Activated CD4-positive, alpha-beta T cell treated with anti-CD3 and anti-CD28 coated beads, Interleukin-10, Interleukin-2, amounts not matched to agents 100 ng/mL and 50 ng/mL, durations not matched to agents 16 hours and 8 hours (primary cell): ENCODE measurements at regions not wholly inside any gene's neighbourhood (a gene's known extent, or its start where the extent isn't known, plus 50 kb on each side); places are given as distances from the start of the nearest gene placed in this dataset.
"Not testable (repeated sequence)": the region's sequence is repeated elsewhere in the genome, so short reads cannot be mapped to it uniquely, and the experiment has no call there.

Experiments
- DNase-seq: peaks from one replicate; pipeline ENCODE4 v3.0.0-alpha.2; 2020

DNA sequence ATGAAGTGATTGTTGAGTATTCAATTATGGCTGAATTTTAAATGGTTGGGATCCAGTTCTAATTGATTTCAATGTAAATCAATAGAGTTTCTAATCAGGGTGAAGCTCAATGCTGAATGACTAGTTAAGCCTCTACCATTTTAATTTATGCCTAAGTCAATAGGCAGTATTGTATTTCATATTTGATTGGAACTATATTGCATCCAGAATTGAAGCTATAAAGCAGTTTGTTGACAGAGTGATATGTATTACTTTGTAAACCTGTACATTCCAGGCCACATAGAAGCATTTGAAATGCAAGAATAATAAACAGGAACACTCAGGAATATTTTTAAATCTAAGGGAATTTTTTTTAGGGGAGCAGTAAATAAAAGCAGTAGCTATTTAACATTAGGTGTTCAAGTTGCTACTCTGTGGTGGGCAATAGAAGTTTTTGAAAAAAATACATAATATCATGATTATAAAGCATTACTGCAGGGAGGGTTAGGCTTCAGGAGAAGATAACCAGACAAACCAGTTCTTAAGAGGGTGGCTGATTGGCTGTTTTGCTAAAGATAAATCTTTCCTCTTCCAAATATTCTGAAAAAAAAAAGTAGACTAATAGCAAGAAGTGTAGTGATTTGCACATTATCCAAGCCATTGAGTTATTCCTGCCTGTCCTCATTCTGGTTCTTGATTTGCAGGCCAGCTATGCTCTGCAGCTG is 492.0 kb upstream of the MEF2C start:
- no peak for DNase-seq

DNA sequence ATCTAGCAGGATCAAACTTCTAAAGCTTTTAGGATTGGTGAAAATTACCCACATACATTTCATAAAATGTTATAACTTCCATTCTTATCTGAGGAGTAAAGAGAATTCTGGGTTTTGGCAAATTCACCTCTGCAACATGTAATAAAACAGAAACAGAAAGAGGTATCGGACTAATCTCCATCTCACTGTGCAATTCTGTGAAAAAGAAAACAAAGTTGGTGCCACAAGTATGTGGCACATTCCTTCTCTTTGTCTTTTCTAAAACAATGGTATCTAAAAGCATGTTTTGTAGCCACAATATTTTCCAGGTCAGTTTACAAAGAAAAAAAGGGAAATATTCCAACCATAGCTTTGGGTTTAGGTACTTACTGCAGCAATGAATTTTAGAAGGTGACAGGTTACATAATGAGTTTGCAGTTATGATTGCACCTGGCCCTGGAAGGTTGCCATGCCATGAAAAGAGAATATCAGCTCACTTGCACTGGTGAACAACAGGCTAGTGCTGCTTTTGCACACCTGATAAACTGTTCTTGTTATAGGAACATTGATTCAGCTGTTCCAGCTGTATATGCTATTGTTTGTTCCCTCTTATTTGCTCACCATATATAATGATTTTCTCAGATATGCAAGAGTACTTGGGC is 491.3 kb upstream of the MEF2C start:
- no peak for DNase-seq

DNA sequence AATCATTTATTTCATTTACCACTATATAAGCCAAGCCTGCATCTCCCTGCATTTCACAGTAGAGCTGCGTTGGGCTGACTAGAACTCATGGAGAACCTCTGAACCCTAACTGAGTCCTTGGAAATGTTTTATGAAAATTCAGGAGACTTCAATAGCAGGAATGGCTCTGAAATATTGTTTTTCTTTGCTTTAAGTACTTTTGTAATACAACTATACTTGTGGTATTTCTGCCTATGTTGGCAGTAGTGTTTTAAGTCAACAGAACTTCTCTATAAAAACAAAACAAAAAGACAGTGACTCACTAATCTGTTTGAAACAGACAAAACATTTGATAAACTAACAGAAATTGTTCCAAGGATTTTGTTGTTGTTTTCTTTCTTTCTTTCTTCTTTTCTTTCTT is 489.2 kb upstream of the MEF2C start:
- DNase-seq, result no peak

DNA sequence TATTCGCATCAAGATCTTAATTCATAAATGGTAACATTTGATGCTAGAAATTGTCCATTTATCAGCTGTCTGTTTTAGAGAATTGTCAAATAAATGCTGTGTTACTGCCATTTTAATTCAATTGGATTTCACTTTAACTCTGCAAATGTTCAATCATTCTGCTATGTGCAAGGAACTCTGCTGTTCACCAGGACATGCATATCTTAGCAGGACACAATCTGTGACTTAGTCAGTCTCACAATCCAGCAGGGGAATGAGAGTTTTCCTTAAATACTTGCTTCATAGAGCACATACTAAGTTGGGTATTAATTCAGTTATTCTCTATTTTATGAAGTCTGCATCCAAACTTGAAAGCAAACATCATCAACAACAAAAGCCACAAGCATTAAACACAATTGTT is 488.7 kb upstream of the MEF2C start:
- DNase-seq, result no peak

DNA sequence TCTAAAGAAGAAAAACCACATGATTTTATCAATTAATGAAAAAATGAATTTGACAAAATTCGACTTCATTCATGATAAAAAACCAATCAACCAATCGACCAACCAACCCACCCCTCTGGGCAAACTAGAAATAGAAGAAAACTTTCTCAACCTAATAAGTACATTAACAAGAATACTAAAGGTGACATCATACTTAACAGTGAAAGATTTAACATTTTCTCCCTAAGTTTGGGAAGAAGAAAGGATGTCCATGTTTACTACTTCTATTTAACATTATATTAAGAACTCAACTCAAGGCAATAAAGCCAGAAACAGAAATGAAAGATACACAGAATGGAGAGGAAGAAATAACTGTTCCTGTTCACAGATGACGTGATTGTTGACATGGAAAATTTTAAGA is 476.1 kb upstream of the MEF2C start:
- DNase-seq, result no peak

DNA sequence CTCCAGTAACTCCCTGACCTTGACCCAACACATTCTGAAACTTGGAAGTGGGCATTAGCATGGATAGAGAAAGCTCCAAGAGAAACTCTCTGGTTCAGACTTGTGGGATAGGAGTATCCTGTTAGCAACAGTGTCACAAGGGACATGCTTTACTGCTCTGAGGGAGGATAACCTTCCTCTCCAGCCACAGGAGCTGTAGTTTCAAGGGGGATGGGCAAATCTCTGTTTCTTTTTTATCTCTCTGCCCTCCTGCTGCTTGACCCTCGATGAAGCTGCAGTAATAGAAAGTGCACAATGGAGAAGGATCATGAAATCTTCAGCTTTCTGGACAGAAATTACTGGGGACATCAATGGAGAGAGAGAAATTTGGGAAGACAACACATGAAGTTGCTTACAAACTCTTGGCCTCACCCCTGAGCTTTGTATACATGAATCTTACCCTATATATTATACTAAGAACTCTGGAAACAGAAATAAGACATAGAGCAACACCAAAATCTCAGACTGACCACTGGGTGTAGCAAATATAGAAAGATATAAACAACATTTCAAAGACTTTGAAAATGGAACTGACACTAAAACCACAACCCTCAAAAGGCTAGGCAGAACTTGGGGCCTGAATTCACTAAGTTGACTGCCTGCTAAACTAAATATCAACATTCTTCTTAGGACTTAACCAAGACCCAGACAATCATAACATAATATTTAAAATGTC is 471.0 kb upstream of the MEF2C start:
- no peak for DNase-seq

DNA sequence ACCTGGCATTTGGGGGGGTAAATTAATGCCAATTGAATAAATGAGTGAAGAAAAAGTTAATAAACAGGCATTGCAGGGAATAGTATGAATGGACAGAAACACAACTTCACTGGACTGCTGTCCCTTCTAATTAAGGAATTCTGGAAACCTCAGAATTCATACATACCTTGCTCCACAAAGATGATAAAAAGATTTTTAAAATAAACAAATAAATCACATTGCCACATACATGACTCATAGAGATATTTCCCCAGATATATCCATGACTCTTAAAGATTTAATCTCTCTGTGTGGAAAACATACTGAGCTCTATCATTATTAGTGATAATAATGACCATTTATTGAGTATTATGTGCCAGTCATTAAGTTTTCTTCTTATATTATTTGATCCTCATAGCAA is 469.0 kb upstream of the MEF2C start:
- no peak for DNase-seq

DNA sequence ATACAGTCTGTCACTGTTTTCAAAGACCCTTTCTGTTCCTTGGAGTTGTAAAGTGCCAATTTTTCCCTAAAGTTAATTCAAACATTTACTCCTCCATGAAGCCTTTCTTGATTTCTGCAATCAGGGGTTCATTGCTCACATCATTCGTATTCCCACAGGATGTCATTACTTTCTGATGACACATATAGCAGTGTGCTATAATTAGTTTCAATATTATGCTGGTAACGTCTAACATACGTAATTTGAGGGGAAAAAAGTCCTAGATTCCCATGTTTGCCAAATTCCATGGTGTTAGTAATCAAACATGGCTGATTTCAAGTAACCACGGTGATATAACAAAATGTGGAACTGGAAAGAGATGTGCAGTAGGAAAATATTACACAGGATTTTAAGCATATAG is 468.2 kb upstream of the MEF2C start:
- DNase-seq, result no peak

DNA sequence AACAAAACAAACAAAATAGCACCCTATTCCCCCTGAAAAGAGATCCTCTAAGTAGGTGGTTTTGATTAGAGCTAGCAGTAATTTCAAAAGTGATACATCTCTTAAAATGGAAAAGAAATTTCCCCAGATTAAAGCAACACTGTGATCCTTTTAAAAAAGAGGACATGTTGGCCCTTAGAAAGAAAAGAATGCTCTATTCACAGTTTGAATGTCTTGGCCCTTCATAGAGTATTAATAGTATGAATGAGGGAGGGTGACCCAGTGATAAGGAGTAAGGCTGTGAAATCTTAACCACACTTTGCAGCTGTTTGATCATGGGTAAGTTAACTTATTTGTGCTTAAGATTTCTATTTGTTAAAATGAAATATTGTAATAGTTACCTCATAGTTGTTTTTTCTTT is 467.7 kb upstream of the MEF2C start:
- DNase-seq, result no peak

DNA sequence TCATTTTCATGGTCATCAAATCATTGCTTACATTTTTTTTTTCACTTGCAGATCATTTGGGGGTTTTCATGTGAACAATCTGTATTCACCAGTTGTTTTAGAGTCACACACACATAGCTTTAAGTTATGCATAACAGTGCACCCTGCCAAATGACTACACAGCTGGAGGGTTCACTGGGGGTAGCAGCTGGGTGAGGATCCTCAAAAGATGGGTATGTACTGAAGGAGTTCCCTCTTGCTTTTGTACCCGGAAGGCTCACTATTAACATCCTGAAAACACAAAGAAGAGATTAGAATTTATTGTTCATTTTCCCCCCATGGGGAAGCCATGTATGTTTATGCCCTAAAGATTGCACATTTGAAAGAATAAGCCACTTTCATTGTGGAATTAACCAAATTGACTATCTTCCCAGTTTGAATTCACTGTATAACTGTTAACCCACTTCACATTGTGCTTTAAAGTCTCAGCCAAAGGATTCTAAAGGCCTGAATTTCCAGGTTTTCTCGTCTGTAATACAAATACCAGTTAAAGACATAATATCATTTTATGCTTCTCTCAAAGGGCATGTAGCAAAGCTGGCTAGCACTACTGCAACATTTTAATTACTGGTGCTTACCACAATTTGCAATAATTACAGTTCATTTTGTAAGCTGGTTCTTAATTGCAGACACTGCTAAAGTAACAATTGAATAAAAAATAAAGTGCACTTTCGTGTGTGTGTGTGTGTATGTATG is 466.4 kb upstream of the MEF2C start:
- no peak for DNase-seq

DNA sequence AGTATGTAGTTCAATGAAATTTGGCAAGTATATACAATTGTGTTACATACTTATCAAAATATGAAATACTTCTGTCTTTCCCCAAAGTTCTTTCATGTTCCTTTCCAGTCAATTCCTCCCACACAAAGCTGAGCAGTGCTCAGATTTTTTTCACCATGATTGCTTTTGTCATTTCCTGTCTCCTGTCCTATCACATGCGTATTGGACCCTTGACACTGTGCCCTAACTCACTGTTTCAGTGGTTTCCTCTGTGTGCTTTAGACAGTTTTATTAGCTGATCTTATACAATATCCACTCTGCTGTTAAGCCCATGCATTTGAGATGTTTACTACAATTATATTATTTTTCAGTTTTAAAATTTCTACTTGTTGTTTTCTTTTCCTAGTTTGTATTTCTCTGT is 463.6 kb upstream of the MEF2C start:
- no peak for DNase-seq

DNA sequence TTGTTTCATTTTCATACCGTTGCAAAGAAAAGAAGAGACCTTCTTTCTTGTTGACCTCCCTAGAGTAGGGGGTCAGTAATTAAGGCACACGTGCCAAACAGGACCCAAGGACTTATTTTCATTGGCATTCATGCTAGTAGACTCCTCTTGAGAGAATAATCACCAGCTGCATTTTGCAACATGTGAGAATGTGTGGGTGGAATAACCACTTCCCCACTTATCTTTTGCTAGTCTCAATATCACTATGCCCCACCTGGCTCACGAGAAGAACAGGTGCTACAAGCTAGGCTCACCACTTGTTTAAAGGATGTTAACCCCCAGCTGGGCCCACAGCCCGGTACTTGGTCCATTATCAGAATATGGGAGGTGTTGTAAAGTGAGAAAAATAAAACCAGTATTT is 460.7 kb upstream of the MEF2C start:
- peak; percentile 41 for DNase-seq

DNA sequence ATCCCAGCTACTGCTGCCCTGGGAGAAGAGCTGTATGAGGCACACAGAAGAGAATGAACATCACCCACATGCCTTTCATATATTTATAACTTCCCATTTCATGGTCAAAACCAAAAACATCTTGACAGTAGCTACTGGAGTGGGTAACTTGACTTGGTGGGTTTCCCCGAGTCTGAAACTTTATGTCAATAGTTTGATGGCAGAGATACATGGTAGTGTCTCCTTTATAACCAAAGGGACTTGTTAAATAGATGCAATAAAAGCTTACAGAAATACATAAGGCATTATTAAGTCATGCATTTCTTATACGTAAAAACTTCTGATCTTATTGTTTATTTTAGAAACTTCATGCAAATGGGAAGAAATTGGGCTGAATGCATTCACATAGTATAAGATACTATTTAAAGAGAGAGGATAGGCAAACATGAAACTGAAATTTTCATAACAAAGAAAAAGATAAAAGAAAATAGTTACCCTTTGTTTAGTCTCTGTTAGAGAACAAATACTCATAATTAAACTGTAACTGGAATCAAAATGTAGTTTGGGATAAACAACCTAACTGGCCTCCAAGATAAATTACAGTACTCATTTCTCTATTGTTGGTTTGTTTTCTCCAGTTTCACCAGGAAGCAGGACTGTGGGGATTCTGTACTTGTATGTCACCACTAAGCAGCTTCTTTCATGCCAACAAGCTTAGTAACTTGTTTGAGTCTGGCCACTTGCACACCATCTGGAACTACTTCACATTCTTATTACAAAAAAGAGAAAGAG is 459.3 kb upstream of the MEF2C start:
- DNase-seq, result no peak

DNA sequence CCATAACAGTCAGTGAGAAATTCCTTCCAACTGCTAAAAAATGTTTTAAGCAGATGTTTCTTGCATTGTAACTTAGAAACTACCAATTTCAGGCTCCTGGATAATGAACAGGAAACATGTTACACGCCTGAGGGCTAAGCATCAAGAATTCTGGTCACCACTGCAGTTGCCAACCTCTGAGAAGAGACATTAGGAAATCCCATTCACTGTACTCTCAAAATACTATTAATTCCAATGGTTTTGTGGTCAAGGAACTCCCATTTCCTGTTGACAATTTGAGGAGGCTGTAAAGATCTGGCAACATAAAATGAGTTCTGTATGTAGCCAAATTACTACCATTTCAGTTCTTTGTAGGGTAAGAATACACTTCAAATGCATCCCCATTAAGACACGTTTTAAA is 456.0 kb upstream of the MEF2C start:
- no peak for DNase-seq

DNA sequence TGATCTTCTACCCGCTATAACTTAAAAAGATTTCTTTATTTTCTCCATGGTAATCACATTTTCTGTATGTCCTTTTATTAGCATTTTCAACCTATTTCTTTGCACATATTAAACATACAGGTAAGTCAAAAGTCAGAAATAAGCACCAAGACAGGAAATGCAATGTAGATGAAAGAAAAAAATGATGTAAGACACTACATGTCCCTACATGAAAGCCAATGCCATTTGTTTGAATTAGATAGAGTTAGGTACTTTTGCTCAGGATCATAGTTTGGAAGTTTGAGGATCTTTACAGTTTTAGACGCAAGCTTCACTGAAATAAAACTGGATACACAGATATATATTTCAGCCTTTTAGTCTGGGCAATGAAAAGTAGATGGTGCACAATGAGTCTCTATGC is 453.1 kb upstream of the MEF2C start:
- DNase-seq, result no peak

DNA sequence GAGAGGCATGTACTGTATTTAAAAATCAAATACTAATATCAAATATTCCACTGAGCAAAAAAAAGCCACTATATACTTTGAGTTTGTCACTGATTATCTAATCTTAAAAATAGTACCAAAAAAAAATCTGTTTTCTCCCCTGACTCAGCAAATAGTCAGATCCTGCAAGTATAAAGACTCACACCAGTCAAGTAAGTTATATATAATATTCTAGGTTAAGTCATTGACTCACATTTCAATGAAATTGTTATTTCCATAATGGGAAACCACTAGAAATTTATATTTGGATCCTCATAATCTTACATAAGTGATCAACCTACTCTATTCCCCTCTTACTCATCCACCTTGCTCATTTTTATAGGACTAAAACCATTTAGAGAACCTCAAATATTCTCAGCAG is 447.2 kb upstream of the MEF2C start:
- no peak for DNase-seq

DNA sequence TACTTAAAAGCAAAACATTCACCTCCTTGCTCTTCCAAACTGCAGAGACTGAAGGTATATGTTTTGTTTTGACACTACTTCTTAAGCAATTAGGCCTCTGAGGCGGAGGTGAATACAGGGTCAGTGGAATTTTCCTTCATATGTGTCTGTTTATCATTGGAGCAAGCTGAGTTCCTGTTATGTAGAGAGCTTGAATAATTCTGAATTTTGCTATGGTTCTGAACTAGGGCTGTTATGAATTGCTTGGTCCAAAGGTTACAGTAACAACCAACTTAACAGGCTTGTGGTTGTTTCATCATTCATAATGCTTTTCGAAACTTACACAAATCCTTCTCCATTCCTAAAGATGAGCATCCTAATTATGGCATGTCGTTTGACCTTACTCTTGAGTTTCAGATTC is 444.6 kb upstream of the MEF2C start:
- DNase-seq, result no peak

DNA sequence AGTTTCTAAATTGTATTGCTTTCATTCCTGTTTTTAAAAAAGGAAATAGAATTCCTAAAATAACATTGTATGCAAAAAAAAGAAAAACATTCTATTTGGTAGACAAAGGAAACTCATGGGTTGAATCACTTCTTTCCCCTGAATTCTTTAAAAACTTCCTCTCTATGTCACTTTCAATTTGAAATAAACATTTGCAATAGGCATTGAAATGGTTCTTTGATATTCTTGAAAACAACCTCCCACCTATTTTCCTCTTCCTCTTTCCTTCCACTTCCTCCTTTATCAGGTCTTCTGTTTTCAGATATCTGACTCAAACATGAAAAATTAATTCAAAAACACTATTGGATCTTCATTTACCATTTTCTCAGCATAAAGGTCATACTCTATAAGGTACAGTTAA is 442.0 kb upstream of the MEF2C start:
- DNase-seq, result no peak

DNA sequence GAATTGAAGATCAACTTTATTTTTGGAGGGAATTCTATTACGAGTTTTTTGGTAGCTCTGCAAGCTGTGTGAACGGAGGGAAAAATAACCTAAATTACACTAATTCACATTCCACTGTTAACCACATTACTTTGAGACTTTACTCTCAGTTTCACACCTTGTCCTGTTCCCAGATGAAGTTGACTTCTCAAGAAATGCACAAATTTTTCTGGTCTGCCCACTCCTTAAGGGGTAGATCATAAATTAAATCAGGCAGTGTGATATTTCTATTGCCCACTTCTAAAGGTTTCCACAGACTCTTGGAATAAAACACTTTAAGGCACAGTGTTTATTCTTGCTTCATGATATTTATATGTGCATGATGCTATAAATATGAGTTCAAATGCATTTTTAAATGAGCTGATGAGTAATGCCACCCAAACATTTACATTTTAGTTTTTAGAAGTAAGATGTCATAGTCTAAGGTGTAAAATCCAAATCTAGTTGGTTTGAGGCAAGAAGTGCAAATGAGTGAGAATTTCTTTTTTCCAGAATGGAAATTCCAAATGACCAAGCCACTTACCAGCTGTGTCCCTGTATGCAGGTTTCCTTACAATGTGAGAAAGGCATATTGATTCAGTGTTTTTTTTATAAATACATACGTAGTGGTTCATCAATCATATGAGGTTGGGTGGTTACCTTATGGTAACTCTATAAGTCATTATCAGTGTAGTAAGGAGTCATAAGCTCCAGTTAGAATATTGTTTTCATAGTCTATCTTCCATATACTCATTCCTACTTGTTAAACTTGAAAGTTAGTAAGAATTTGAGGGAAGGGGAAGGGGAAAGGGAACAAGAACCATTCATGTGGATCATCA is 437.7 kb upstream of the MEF2C start:
- DNase-seq, result no peak

DNA sequence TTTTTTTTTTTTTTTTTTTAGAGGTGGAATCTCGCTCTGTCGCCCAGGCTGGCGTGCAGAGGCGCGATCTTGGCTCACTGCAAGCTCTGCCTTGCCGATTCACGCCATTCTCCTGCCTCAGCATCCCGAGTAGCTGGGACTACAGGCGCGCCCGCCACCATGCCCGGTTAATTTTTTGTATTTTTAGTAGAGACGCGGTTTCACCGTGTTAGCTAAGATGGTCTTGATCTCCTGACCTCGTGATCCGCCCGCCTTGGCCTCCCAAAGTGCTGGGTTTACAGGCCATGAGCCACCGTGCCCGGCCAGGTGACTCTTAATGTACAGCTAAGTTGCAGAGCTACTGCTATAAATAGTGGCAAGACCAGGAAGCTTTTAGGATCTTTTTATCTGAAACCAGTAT is 434.9 kb upstream of the MEF2C start:
- DNase-seq, result not testable (repeated sequence)

DNA sequence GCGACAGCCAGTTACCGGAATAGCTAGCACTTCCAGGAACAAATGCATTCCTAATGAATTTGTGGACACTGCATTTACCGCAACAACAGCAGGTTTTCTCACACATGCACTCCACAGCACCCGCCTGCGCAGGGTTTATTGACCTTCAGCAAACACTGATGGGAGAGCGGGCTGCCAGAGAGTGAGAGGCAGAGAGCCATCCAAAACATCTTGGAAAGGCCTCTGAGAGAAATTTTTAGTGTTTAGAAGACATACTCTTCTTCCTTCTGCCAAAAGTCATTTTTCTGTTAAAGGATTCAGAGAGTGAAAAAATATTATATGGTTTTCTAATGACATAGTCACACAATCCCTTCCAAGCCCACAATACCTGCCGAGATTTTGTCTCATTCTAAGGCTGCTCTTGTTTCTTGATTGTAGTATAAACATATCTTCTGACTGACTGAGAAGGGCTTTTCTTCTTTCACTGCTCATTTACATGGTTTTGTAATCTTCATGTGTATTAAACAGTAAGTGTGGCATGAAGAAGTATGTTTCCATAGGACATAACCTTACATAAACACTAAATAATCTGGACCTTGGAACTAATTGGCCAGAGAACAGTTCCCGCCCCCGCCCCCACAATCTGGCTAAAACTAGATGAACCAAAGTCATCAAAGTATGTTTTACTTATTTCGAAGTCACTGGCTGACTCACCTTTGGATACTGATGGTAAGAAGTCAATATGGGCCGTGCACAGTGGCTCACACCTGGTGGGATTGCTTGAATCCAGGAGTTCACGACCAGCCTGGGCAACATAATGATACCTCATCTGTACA is 432.5 kb upstream of the MEF2C start:
- no peak for DNase-seq
